ENCODE measurements at regions not wholly inside any gene's neighbourhood (a gene's known extent, or its start where the extent isn't known, plus 50 kb on each side); places are given as distances from the start of the nearest gene placed in this dataset.
"Not testable (repeated sequence)": the region's sequence is repeated elsewhere in the genome, so short reads cannot be mapped to it uniquely, and the experiment has no call there.

DNA sequence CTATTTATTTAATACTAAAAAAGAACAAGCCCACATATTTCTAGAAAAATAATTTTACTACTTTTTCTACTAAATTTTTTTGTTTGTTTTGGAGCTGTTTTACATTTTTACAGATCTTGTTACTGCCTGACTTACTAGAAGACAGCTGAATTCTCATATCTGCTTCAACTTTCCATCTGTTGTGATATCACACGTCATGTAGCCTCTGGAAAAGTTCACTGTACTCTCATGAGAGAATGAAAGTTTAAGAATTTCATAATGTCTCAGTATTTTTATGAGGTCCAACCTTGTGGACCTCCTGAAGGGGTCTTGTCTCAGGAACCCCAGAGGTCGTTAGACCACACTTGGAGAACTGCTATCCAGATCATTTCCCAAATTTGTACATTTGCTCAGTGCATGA lies 81.7 kb upstream of the MTHFD1L start:
- no peaks in the 10 kb centered on the region for H3K36me3 ChIP-seq
- no peaks in the 10 kb centered on the region for H3K4me1 ChIP-seq
- DNase-seq: no peak
- no peaks in the 10 kb centered on the region for H3K27me3 ChIP-seq
- intact Hi-C loops (cut with DNase I): no loop called here
- no peak overlapping the region for H3K9ac ChIP-seq (ENCODE audit: low read depth in 2 of 2, low read length in 2 of 2)
- no peak overlapping the region for H3K27ac ChIP-seq
- no peaks in the 10 kb centered on the region for H3K9me3 ChIP-seq
- TF ChIP-seq, protein P1, sequence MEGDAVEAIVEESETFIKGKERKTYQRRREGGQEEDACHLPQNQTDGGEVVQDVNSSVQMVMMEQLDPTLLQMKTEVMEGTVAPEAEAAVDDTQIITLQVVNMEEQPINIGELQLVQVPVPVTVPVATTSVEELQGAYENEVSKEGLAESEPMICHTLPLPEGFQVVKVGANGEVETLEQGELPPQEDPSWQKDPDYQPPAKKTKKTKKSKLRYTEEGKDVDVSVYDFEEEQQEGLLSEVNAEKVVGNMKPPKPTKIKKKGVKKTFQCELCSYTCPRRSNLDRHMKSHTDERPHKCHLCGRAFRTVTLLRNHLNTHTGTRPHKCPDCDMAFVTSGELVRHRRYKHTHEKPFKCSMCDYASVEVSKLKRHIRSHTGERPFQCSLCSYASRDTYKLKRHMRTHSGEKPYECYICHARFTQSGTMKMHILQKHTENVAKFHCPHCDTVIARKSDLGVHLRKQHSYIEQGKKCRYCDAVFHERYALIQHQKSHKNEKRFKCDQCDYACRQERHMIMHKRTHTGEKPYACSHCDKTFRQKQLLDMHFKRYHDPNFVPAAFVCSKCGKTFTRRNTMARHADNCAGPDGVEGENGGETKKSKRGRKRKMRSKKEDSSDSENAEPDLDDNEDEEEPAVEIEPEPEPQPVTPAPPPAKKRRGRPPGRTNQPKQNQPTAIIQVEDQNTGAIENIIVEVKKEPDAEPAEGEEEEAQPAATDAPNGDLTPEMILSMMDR (IDR thresholded peaks at IDR 0.05): no peak
- H3K4me3 ChIP-seq: no peak overlapping the region

DNA sequence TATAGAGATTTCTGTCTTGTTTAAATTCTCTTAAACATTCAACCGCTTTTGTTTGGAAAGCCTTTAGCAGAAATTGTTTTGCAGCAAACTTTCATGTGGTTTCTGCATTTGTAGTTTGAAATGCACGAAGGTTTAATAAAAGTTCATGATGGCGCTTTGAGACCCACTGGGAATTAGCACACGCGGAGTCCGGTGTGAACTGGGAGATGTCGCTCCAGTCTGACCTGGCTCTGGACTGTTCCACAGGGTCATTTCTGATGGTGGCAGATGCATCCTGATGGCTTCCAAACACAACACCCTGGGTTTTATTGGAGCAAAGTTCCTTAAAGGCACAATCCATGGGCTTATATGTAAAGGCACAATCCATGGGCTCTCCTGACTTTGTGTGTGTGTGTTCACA lies 78.1 kb upstream of the MTHFD1L start:
- H3K27ac ChIP-seq: no peak overlapping the region
- no peak for DNase-seq
- no peaks in the 10 kb centered on the region for H3K9me3 ChIP-seq
- H3K36me3 ChIP-seq: no peaks in the 10 kb centered on the region
- intact Hi-C loops (cut with DNase I): no loop called here
- H3K27me3 ChIP-seq: no peaks in the 10 kb centered on the region
- no peaks in the 10 kb centered on the region for H3K4me1 ChIP-seq
- TF ChIP-seq, protein P1 (IDR thresholded peaks at IDR 0.05): no peak
- no peak overlapping the region for H3K9ac ChIP-seq (ENCODE audit: low read depth in 2 of 2, low read length in 2 of 2)
- no peak overlapping the region for H3K4me3 ChIP-seq

DNA sequence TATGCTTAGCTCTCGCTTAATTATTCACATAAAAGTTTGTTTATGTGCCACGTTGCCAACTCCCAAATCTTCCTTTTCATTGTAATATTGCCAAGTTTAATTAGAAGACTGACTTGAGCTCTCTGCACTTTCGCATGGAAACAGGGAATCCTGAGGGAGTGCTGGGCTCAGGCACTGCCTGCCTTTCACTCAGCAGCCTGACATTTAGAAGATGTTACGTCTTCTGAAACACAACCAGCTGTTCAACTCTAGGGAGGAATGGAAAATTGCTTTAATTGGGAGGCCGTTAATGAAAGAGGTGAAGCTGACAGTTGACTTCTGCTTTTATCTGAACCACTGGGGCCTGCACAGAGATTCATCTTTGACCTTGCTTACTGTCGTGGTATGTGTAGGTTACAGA lies 77.4 kb upstream of the MTHFD1L start:
- H3K9me3 ChIP-seq: no peaks in the 10 kb centered on the region
- no peak overlapping the region for H3K4me3 ChIP-seq
- H3K36me3 ChIP-seq: no peaks in the 10 kb centered on the region
- intact Hi-C loops (cut with DNase I): no loop called here
- TF ChIP-seq, protein P1 (IDR thresholded peaks at IDR 0.05): no peak
- DNase-seq: no peak
- no peak overlapping the region for H3K27ac ChIP-seq
- H3K9ac ChIP-seq (ENCODE audit: low read depth in 2 of 2, low read length in 2 of 2): no peak overlapping the region
- H3K4me1 ChIP-seq: no peaks in the 10 kb centered on the region
- H3K27me3 ChIP-seq: no peaks in the 10 kb centered on the region

DNA sequence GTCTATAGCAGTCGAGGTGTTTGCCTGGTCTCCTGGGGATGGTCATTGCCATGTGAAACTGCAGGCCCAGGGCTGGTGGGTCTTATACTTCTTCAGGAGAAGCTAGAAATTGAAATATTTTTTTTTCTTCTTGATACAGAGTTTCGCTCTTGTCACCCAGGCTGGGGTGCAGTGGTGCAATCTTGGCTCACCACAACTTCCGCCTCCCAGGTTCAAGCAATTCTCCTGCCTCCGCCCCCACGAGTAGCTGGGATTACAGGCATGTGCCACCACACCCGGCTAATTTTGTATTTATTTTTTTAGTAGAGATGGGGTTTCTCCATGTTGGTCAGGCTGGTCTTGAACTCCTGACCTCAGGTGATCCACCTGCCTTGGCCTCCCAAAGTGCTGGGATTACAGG lies 75.6 kb upstream of the MTHFD1L start:
- H3K4me3 ChIP-seq; H3K27ac ChIP-seq; H3K27me3 ChIP-seq; intact Hi-C loops (cut with DNase I); H3K36me3 ChIP-seq; H3K4me1 ChIP-seq; H3K9me3 ChIP-seq; DNase-seq; H3K9ac ChIP-seq (ENCODE audit: low read depth in 2 of 2, low read length in 2 of 2): not testable (repeated sequence)

DNA sequence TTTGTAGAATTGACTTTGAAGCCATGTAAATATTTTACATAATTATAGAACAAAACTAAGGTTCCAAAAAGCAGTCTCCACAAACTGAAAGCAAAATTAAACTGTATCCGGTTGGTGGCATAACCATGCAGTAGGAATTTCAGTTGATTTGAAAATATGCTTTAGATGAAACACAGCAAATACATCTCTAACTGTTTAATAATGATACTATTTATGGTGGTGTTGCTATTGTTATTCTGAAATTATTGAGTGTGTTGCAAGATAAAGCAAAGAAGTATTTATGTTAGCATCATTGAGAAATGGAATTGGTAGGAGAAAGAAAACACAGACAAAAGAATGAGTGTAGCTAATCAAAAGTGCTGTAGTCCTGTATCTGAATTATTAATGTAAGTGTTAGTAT lies 73.8 kb upstream of the MTHFD1L start:
- Histone ChIP-seq H3K27me3 (no peaks in the 10 kb centered on the region), H3K4me1 (no peaks in the 10 kb centered on the region), H3K4me3 (no peak overlapping the region), H3K9me3 (no peaks in the 10 kb centered on the region), H3K36me3 (no peaks in the 10 kb centered on the region), H3K27ac (no peak overlapping the region), H3K9ac (ENCODE audit: low read depth in 2 of 2, low read length in 2 of 2) (no peak overlapping the region)
- intact Hi-C loops (cut with DNase I): no loop called here
- TF ChIP-seq, protein P1 (IDR thresholded peaks at IDR 0.05): no peak
- no peak for DNase-seq

DNA sequence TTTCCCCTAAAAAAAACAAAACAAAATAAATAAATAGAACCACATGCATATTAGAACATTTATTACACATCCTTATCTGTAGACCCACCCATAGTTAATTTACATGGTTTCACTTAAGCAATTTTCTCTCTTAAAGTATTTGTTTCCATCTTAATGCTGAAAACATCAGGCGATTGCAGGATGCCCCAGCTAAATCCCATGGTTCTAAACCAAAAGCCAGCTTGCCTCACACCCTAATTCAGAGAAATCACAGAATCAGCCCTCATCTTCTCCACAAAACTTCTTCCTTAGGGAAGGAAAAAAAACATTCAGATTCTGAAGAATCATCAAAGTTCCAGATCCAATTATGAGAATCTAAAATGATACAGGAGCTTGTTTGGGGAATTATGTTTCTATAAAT lies 67.6 kb upstream of the MTHFD1L start:
- Histone ChIP-seq H3K9me3 (no peaks in the 10 kb centered on the region), H3K4me1 (no peaks in the 10 kb centered on the region), H3K27ac (no peak overlapping the region), H3K27me3 (no peaks in the 10 kb centered on the region), H3K36me3 (no peaks in the 10 kb centered on the region), H3K4me3 (no peak overlapping the region), H3K9ac (ENCODE audit: low read depth in 2 of 2, low read length in 2 of 2) (no peak overlapping the region)
- TF ChIP-seq, protein P1 (IDR thresholded peaks at IDR 0.05): no peak
- DNase-seq: no peak
- intact Hi-C loops (cut with DNase I): no loop called here

Data from colonic mucosa (tissue), 4 donors.